Stomach smooth muscle (tissue), 2 donors: ENCODE measurements at regions not wholly inside any gene's neighbourhood (a gene's known extent, or its start where the extent isn't known, plus 50 kb on each side); places are given as distances from the start of the nearest gene placed in this dataset.

ENCODE experiments used
- H3K27ac ChIP-seq: one replicate; pipeline ENCODE4 v1.7.0; 2013; ENCODE audit warnings: mild to moderate bottlenecking, low read length, inconsistent platforms
- H3K27me3 ChIP-seq, 2 donors: one replicate each; pipeline ENCODE4 v1.7.0; 2013; ENCODE audit warnings: low read length in 2 of 2; ENCODE audit not compliant: insufficient read depth in 2 of 2, control insufficient read depth in 1 of 2
- H3K36me3 ChIP-seq, 2 donors: one replicate each; pipeline ENCODE4 v1.7.0; 2013; ENCODE audit warnings: low read length in 2 of 2; ENCODE audit not compliant: control insufficient read depth in 2 of 2, insufficient read depth in 2 of 2
- H3K4me1 ChIP-seq: one replicate; pipeline ENCODE4 v1.7.0; 2013; ENCODE audit warnings: low read length; ENCODE audit not compliant: control insufficient read depth, insufficient read depth
- H3K4me3 ChIP-seq, 2 donors: one replicate each; pipeline ENCODE4 v1.7.0; 2013; ENCODE audit warnings: low read length in 2 of 2
- H3K9ac ChIP-seq, 2 donors: one replicate each; pipeline ENCODE4 v1.7.0; 2013; ENCODE audit warnings: low read length in 2 of 2, mild to moderate bottlenecking in 1 of 2
- H3K9me3 ChIP-seq, 2 donors: one replicate each; pipeline ENCODE4 v1.7.0; 2013; ENCODE audit warnings: low read length in 2 of 2; ENCODE audit not compliant: control insufficient read depth in 2 of 2
- donor health status: healthy.
- donor health status: Pancreatic carcinoma.

- H3K9me3 ChIP-seq = no peaks in the 10 kb centered on the region
- H3K27me3 ChIP-seq = no peaks in the 10 kb centered on the region
- H3K27ac ChIP-seq = no peak overlapping the region
- no peak overlapping the region for H3K9ac ChIP-seq
- H3K4me3 ChIP-seq = no peak overlapping the region
- H3K36me3 ChIP-seq = no peaks in the 10 kb centered on the region
- no peaks in the 10 kb centered on the region for H3K4me1 ChIP-seq
These were observed 466.8 kb upstream of the FAM241A start for GRCh38 chr4:111678479-111678878.

DNA sequence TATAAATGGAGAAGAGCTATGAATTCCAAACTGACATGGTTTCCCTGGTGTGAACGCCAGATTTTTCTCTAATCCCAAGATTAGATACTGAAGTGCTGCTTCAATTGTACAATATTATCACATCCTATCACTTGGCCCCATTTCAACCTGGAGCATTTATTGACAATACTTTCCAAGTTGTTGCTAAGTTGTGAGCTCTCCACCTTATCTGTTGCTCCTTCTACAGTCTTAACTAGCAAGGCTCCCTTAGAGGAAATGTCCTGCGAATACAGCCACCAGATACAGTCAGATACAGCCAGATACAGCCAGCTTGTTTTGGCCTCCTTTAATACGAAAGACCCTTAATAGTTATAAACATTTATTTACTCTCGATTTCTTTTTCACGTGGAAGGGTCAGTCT, 466.3 kb upstream of the FAM241A start:
- no peaks in the 10 kb centered on the region for H3K4me1 ChIP-seq
- no peaks in the 10 kb centered on the region for H3K9me3 ChIP-seq
- no peak overlapping the region for H3K9ac ChIP-seq
- no peaks in the 10 kb centered on the region for H3K36me3 ChIP-seq
- no peak overlapping the region for H3K27ac ChIP-seq
- H3K4me3 ChIP-seq = no peak overlapping the region
- no peaks in the 10 kb centered on the region for H3K27me3 ChIP-seq

DNA sequence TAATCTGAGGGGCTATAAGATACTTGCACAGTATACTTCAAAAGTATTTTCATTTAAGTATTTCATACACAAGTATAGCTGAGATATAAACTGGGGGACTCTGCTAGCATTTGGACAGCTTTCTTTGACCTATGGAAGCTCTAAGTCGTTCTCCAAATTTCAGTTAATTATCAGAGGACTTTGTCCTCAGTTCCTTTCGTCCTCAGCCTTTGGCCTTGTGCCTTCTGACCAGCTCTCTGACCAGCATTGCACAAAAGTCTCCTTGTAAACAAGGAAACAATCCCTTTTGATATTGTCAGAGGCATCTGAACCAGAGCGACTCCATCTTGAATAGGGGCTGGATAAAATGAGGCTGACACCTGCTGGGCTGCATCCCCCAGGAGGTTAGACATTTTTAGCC, 464.0 kb upstream of the FAM241A start:
- Histone ChIP-seq H3K9me3 (no peaks in the 10 kb centered on the region), H3K4me3 (no peak overlapping the region), H3K27me3 (no peaks in the 10 kb centered on the region), H3K27ac (no peak overlapping the region), H3K4me1 (no peaks in the 10 kb centered on the region), H3K9ac (no peak overlapping the region), H3K36me3 (no peaks in the 10 kb centered on the region)

GRCh38 chr4:111681751-111682150, 463.5 kb upstream of the FAM241A start:
- Histone ChIP-seq H3K9ac (no peak overlapping the region), H3K4me3 (no peak overlapping the region), H3K9me3 (no peaks in the 10 kb centered on the region), H3K27ac (no peak overlapping the region), H3K36me3 (no peaks in the 10 kb centered on the region), H3K27me3 (no peaks in the 10 kb centered on the region), H3K4me1 (no peaks in the 10 kb centered on the region)

- Histone ChIP-seq H3K9ac (no peak overlapping the region), H3K9me3 (no peaks in the 10 kb centered on the region), H3K4me3 (no peak overlapping the region), H3K36me3 (no peaks in the 10 kb centered on the region), H3K27me3 (no peaks in the 10 kb centered on the region), H3K4me1 (peaks cover 4% of the 10 kb centered on the region), H3K27ac (no peak overlapping the region)
These were observed 460.0 kb upstream of the FAM241A start for GRCh38 chr4:111685205-111685604.

DNA sequence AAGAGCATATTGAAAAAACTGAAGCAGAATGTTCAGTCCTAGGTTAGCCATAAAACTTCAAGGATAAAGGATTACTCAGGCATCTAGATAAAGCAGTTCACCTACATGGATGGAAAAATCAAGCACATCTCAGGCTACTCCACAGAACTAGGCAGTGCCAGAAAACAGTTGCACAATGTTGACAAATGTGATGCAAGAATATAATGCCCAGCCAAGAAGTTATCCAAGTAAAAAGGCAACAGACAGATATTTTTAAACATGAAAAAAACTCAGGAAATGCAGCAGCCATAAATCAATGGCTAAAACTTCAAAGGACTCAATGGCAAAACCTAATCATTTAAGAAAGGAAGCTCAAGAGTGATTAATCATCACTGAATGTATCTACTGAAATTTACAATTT, 456.0 kb upstream of the FAM241A start:
- Histone ChIP-seq H3K9ac (no peak overlapping the region), H3K4me3 (no peak overlapping the region), H3K27me3 (no peaks in the 10 kb centered on the region), H3K36me3 (no peaks in the 10 kb centered on the region), H3K4me1 (peaks cover 11% of the 10 kb centered on the region), H3K9me3 (no peaks in the 10 kb centered on the region), H3K27ac (no peak overlapping the region)

- Histone ChIP-seq H3K9ac (no peak overlapping the region), H3K4me3 (no peak overlapping the region), H3K9me3 (no peaks in the 10 kb centered on the region), H3K4me1 (peaks cover 11% of the 10 kb centered on the region), H3K27me3 (no peaks in the 10 kb centered on the region), H3K36me3 (no peaks in the 10 kb centered on the region), H3K27ac (no peak overlapping the region)
These were observed 455.5 kb upstream of the FAM241A start for GRCh38 chr4:111689731-111690130.

- Histone ChIP-seq H3K4me3 (no peak overlapping the region), H3K9ac (no peak overlapping the region), H3K9me3 (no peaks in the 10 kb centered on the region), H3K36me3 (no peaks in the 10 kb centered on the region), H3K4me1 (peaks cover 11% of the 10 kb centered on the region), H3K27me3 (no peaks in the 10 kb centered on the region), H3K27ac (no peak overlapping the region)
These were observed 451.5 kb upstream of the FAM241A start for GRCh38 chr4:111693758-111694157.

- H3K27ac ChIP-seq = no peak overlapping the region
- H3K4me3 ChIP-seq = no peak overlapping the region
- H3K9ac ChIP-seq = no peak overlapping the region
- H3K4me1 ChIP-seq = peaks cover 5% of the 10 kb centered on the region
- H3K9me3 ChIP-seq = no peaks in the 10 kb centered on the region
- no peaks in the 10 kb centered on the region for H3K36me3 ChIP-seq
- H3K27me3 ChIP-seq = no peaks in the 10 kb centered on the region
These were observed 449.6 kb upstream of the FAM241A start for GRCh38 chr4:111695677-111696076.

DNA sequence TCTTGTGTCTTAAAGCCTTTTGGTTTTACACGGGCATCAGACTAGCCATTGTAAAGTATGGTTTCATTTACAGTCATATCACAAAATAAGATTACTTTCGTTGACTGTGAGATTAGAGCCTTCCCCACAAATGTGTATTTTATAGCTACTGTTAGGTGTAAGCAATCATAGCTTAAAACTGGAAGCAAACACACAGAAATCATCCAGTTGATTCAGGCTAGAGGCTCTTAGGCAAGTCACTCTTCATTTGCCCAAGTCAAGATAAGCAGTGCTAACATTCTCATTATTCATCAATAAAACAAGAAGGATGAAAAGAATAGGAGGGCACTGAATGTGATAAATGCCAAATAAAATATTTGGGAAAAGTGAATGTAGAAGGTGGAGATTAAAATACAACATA, 448.7 kb upstream of the FAM241A start:
- Histone ChIP-seq H3K4me3 (no peak overlapping the region), H3K27me3 (no peaks in the 10 kb centered on the region), H3K27ac (no peak overlapping the region), H3K36me3 (no peaks in the 10 kb centered on the region), H3K9ac (no peak overlapping the region), H3K9me3 (no peaks in the 10 kb centered on the region), H3K4me1 (peaks cover 5% of the 10 kb centered on the region)

DNA sequence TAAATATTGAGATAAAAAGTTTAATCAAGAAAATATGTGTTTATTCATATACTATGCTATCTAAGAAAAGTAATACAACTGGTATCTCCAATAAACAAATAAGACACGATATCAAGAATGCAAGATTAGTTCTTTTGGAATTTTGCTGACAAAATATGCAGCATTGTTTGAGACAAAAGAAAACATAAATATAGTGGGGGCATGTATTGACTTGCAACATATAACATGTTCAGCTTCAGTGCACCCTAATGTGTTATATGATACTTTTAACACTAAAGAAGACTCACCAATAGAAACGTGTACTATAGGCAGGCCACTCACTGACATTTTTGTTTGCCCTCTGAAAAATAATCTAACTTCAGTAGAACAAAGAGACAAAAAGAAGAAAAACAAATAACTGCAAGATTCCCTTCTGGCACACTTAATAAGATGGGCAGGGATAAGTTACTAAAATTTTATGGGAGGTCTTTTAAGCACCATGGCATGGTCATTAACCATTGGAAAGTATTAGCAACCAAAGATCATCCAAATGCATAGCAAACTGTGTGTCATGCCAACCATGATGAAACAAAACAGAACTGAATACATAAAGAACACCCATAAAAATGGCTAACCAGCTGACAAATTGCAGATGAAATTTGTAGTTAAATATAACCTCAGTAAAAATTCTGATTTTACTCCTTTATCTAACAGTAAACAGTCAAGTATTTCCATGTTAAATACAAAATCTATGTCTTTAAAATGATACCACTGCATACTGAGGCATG, 447.9 kb upstream of the FAM241A start:
- H3K9ac ChIP-seq = no peak overlapping the region
- no peak overlapping the region for H3K4me3 ChIP-seq
- H3K36me3 ChIP-seq = no peaks in the 10 kb centered on the region
- H3K27me3 ChIP-seq = no peaks in the 10 kb centered on the region
- peaks cover 5% of the 10 kb centered on the region for H3K4me1 ChIP-seq
- no peak overlapping the region for H3K27ac ChIP-seq
- H3K9me3 ChIP-seq = no peaks in the 10 kb centered on the region
